ENCODE measurements at regions not wholly inside any gene's neighbourhood (a gene's known extent, or its start where the extent isn't known, plus 50 kb on each side); places are given as distances from the start of the nearest gene placed in this dataset.

- TF ChIP-seq CTCF (conservative IDR thresholded peaks at IDR 0.05 in 1 of 2, IDR thresholded peaks at IDR 0.05 in 1 of 2; ENCODE audit: extremely low read depth in 1 of 2, insufficient read depth in 1 of 2, low read depth in 1 of 2, low read length in 2 of 2) (no peak), EZH2 (IDR thresholded peaks at IDR 0.05; ENCODE audit: borderline replicate concordance, low read length) (no peak)
Measured at GRCh38 chr11:116376547-116376946, 396.2 kb downstream of the BUD13 start.

All from mammary epithelial cell (primary cell).